Neural progenitor cell (in vitro differentiated cells): ENCODE measurements at regions not wholly inside any gene's neighbourhood (a gene's known extent, or its start where the extent isn't known, plus 50 kb on each side); places are given as distances from the start of the nearest gene placed in this dataset.
"Not testable (repeated sequence)": the region's sequence is repeated elsewhere in the genome, so short reads cannot be mapped to it uniquely, and the experiment has no call there.

Source experiments
- CTCF ChIP-seq: fragments of 200-600 bp; sonication (generic); IDR thresholded peaks from 2 replicates; pipeline ENCODE4 v1.5.1; 2017; ENCODE audit warnings: antibody characterized with exemption, mild to moderate bottlenecking
- EZH2 ChIP-seq: fragments of 200-600 bp; sonication (generic); IDR thresholded peaks from 2 replicates; pipeline ENCODE4 v1.6.1; 2017; ENCODE audit warnings: antibody characterized with exemption, mild to moderate bottlenecking, moderate library complexity
- EZH2phosphoT487 ChIP-seq: fragments of 200-600 bp; sonication (generic); IDR thresholded peaks from 2 replicates; pipeline ENCODE4 v1.6.1; 2017; ENCODE audit warnings: antibody characterized with exemption

GRCh38 chr2:131758941-131759340 is 231.3 kb downstream of the CCDC74A start:
- not testable (repeated sequence) for TF ChIP-seq CTCF, EZH2, EZH2phosphoT487
